ENCODE measurements at regions not wholly inside any gene's neighbourhood (a gene's known extent, or its start where the extent isn't known, plus 50 kb on each side); places are given as distances from the start of the nearest gene placed in this dataset.
"Not testable (repeated sequence)": the region's sequence is repeated elsewhere in the genome, so short reads cannot be mapped to it uniquely, and the experiment has no call there.

GRCh38 chr9:67210842-67211241 is 218.5 kb upstream of the SPATA31A3 start:
- H4K8ac ChIP-seq (ENCODE audit: low read depth, low read length); H2BK12ac ChIP-seq (ENCODE audit: low read length); H3K14ac ChIP-seq (ENCODE audit: low read length); H2BK5ac ChIP-seq (ENCODE audit: low read length); H3K9me3 ChIP-seq (replicated peaks in 1 of 2; ENCODE audit: control insufficient read depth in 2 of 2, insufficient read depth in 1 of 2, low read depth in 1 of 2, low read length in 2 of 2); DNase-seq (ENCODE audit: low spot score); H3K27ac ChIP-seq (replicated peaks; ENCODE audit: low read length); H3K79me1 ChIP-seq (ENCODE audit: low read depth, low read length); H3K27me3 ChIP-seq (ENCODE audit: control insufficient read depth in 3 of 3, insufficient read depth in 3 of 3, low read depth in 1 of 3, low read length in 3 of 3); H3K36me3 ChIP-seq (replicated peaks in 1 of 2; ENCODE audit: control insufficient read depth in 2 of 2, insufficient read depth in 2 of 2, low read length in 2 of 2); H4K91ac ChIP-seq (ENCODE audit: low read depth, low read length, poor library complexity); H2AFZ ChIP-seq (ENCODE audit: low read length); H2BK15ac ChIP-seq (ENCODE audit: low read length); H2BK120ac ChIP-seq (ENCODE audit: low read depth, low read length); H3K9ac ChIP-seq (ENCODE audit: low read depth, low read length, poor library complexity); H3K4ac ChIP-seq (ENCODE audit: low read length); H3K18ac ChIP-seq (ENCODE audit: low read length); H2AK5ac ChIP-seq (ENCODE audit: low read depth, low read length); H3K23ac ChIP-seq (ENCODE audit: low read depth, low read length, poor library complexity); H3K4me1 ChIP-seq (ENCODE audit: control insufficient read depth in 2 of 2, insufficient read depth in 1 of 2, low read depth in 1 of 2, low read length in 2 of 2); H3K4me2 ChIP-seq (ENCODE audit: insufficient read depth, low read length, poor library complexity, severe bottlenecking); H3K4me3 ChIP-seq (ENCODE audit: low read length in 2 of 2): not testable (repeated sequence)
- no CpG with 5 or more reads among the region's 3 CpGs for WGBS, 2 donors (ENCODE audit: extremely low coverage in 2 of 2, insufficient read length in 2 of 2, insufficient replicate concordance in 1 of 2)

GRCh38 chr9:67208831-67209437 is 216.6 kb upstream of the SPATA31A3 start:
- H4K8ac ChIP-seq (ENCODE audit: low read depth, low read length); H3K27ac ChIP-seq (replicated peaks; ENCODE audit: low read length); H3K79me1 ChIP-seq (ENCODE audit: low read depth, low read length); DNase-seq (ENCODE audit: low spot score); H3K14ac ChIP-seq (ENCODE audit: low read length); H2BK5ac ChIP-seq (ENCODE audit: low read length); H3K9me3 ChIP-seq (replicated peaks in 1 of 2; ENCODE audit: control insufficient read depth in 2 of 2, insufficient read depth in 1 of 2, low read depth in 1 of 2, low read length in 2 of 2); H3K18ac ChIP-seq (ENCODE audit: low read length); H3K4me3 ChIP-seq (ENCODE audit: low read length in 2 of 2); H3K4me2 ChIP-seq (ENCODE audit: insufficient read depth, low read length, poor library complexity, severe bottlenecking); H2BK15ac ChIP-seq (ENCODE audit: low read length); H3K4ac ChIP-seq (ENCODE audit: low read length); H3K36me3 ChIP-seq (replicated peaks in 1 of 2; ENCODE audit: control insufficient read depth in 2 of 2, insufficient read depth in 2 of 2, low read length in 2 of 2); H3K9ac ChIP-seq (ENCODE audit: low read depth, low read length, poor library complexity); H2AFZ ChIP-seq (ENCODE audit: low read length); H3K4me1 ChIP-seq (ENCODE audit: control insufficient read depth in 2 of 2, insufficient read depth in 1 of 2, low read depth in 1 of 2, low read length in 2 of 2); H2BK120ac ChIP-seq (ENCODE audit: low read depth, low read length); H2AK5ac ChIP-seq (ENCODE audit: low read depth, low read length); H3K23ac ChIP-seq (ENCODE audit: low read depth, low read length, poor library complexity); H2BK12ac ChIP-seq (ENCODE audit: low read length); H3K27me3 ChIP-seq (ENCODE audit: control insufficient read depth in 3 of 3, insufficient read depth in 3 of 3, low read depth in 1 of 3, low read length in 3 of 3); H4K91ac ChIP-seq (ENCODE audit: low read depth, low read length, poor library complexity): not testable (repeated sequence)
- WGBS, 2 donors (ENCODE audit: extremely low coverage in 2 of 2, insufficient read length in 2 of 2, insufficient replicate concordance in 1 of 2): no CpG with 5 or more reads among the region's 6 CpGs

GRCh38 chr9:67196135-67196534 is 203.8 kb upstream of the SPATA31A3 start:
- not testable (repeated sequence) for H3K9ac ChIP-seq (ENCODE audit: low read depth, low read length, poor library complexity); H3K9me3 ChIP-seq (replicated peaks in 1 of 2; ENCODE audit: control insufficient read depth in 2 of 2, insufficient read depth in 1 of 2, low read depth in 1 of 2, low read length in 2 of 2); H2BK15ac ChIP-seq (ENCODE audit: low read length); H2BK120ac ChIP-seq (ENCODE audit: low read depth, low read length); H3K14ac ChIP-seq (ENCODE audit: low read length); H2BK5ac ChIP-seq (ENCODE audit: low read length); H4K8ac ChIP-seq (ENCODE audit: low read depth, low read length); H3K23ac ChIP-seq (ENCODE audit: low read depth, low read length, poor library complexity); DNase-seq (ENCODE audit: low spot score); H3K79me1 ChIP-seq (ENCODE audit: low read depth, low read length); H2BK12ac ChIP-seq (ENCODE audit: low read length); H3K4me1 ChIP-seq (ENCODE audit: control insufficient read depth in 2 of 2, insufficient read depth in 1 of 2, low read depth in 1 of 2, low read length in 2 of 2); H3K4ac ChIP-seq (ENCODE audit: low read length); H3K27me3 ChIP-seq (ENCODE audit: control insufficient read depth in 3 of 3, insufficient read depth in 3 of 3, low read depth in 1 of 3, low read length in 3 of 3); H2AFZ ChIP-seq (ENCODE audit: low read length); H3K4me2 ChIP-seq (ENCODE audit: insufficient read depth, low read length, poor library complexity, severe bottlenecking); H2AK5ac ChIP-seq (ENCODE audit: low read depth, low read length); H3K27ac ChIP-seq (replicated peaks; ENCODE audit: low read length); H4K91ac ChIP-seq (ENCODE audit: low read depth, low read length, poor library complexity); H3K18ac ChIP-seq (ENCODE audit: low read length); H3K36me3 ChIP-seq (replicated peaks in 1 of 2; ENCODE audit: control insufficient read depth in 2 of 2, insufficient read depth in 2 of 2, low read length in 2 of 2); H3K4me3 ChIP-seq (ENCODE audit: low read length in 2 of 2)
- WGBS, 2 donors (ENCODE audit: extremely low coverage in 2 of 2, insufficient read length in 2 of 2, insufficient replicate concordance in 1 of 2): no CpG with 5 or more reads among the region's 7 CpGs

- H2BK5ac ChIP-seq (ENCODE audit: low read length); H4K91ac ChIP-seq (ENCODE audit: low read depth, low read length, poor library complexity); H2BK12ac ChIP-seq (ENCODE audit: low read length); H2BK15ac ChIP-seq (ENCODE audit: low read length); DNase-seq (ENCODE audit: low spot score); H3K79me1 ChIP-seq (ENCODE audit: low read depth, low read length); H3K14ac ChIP-seq (ENCODE audit: low read length); H2BK120ac ChIP-seq (ENCODE audit: low read depth, low read length); H3K27me3 ChIP-seq (ENCODE audit: control insufficient read depth in 3 of 3, insufficient read depth in 3 of 3, low read depth in 1 of 3, low read length in 3 of 3); H3K4me2 ChIP-seq (ENCODE audit: insufficient read depth, low read length, poor library complexity, severe bottlenecking); H3K18ac ChIP-seq (ENCODE audit: low read length); H3K4me3 ChIP-seq (ENCODE audit: low read length in 2 of 2); H2AFZ ChIP-seq (ENCODE audit: low read length); H3K36me3 ChIP-seq (replicated peaks in 1 of 2; ENCODE audit: control insufficient read depth in 2 of 2, insufficient read depth in 2 of 2, low read length in 2 of 2); H3K23ac ChIP-seq (ENCODE audit: low read depth, low read length, poor library complexity); H3K9ac ChIP-seq (ENCODE audit: low read depth, low read length, poor library complexity); H3K4me1 ChIP-seq (ENCODE audit: control insufficient read depth in 2 of 2, insufficient read depth in 1 of 2, low read depth in 1 of 2, low read length in 2 of 2); H3K9me3 ChIP-seq (replicated peaks in 1 of 2; ENCODE audit: control insufficient read depth in 2 of 2, insufficient read depth in 1 of 2, low read depth in 1 of 2, low read length in 2 of 2); H3K4ac ChIP-seq (ENCODE audit: low read length); H3K27ac ChIP-seq (replicated peaks; ENCODE audit: low read length); H4K8ac ChIP-seq (ENCODE audit: low read depth, low read length); H2AK5ac ChIP-seq (ENCODE audit: low read depth, low read length): not testable (repeated sequence)
- no CpG with 5 or more reads among the region's 8 CpGs for WGBS, 2 donors (ENCODE audit: extremely low coverage in 2 of 2, insufficient read length in 2 of 2, insufficient replicate concordance in 1 of 2)
Measured at GRCh38 chr9:67195357-67195756, 203.0 kb upstream of the SPATA31A3 start.

Measured in neuronal stem cell (in vitro differentiated cells).